GM18519 (cell line): ENCODE measurements at regions not wholly inside any gene's neighbourhood (a gene's known extent, or its start where the extent isn't known, plus 50 kb on each side); places are given as distances from the start of the nearest gene placed in this dataset.
A peak's percentile ranks its signal among the peaks of the same experiment; 100 is the strongest.
"Not testable (repeated sequence)": the region's sequence is repeated elsewhere in the genome, so short reads cannot be mapped to it uniquely, and the experiment has no call there.

ENCODE experiments used
- ATAC-seq: cut with Tn5 transposase; IDR thresholded peaks from one replicate; pipeline ENCODE4 v1.9.1; 2021; ENCODE audit warnings: mild to moderate bottlenecking, moderate library complexity; ENCODE audit not compliant: unreplicated experiment, low FRiP score

- ATAC-seq: no peak
These were observed 514.7 kb downstream of the PCDH7 start for GRCh38 chr4:31234901-31235300.

GRCh38 chr4:31236020-31236638, 516.0 kb downstream of the PCDH7 start:
- no peak for ATAC-seq

- ATAC-seq: no peak
These were observed 516.5 kb downstream of the PCDH7 start for GRCh38 chr4:31236639-31237173.

GRCh38 chr4:31237233-31237632, 517.1 kb downstream of the PCDH7 start:
- ATAC-seq: no peak

GRCh38 chr4:31239886-31240285, 519.7 kb downstream of the PCDH7 start:
- ATAC-seq: no peak

- no peak for ATAC-seq
These were observed 521.4 kb downstream of the PCDH7 start for GRCh38 chr4:31241504-31242106.

- no peak for ATAC-seq
These were observed 526.7 kb downstream of the PCDH7 start for GRCh38 chr4:31246856-31247255.

GRCh38 chr4:31259119-31259518, 539.0 kb downstream of the PCDH7 start:
- ATAC-seq: no peak

- no peak for ATAC-seq
These were observed 541.5 kb downstream of the PCDH7 start for GRCh38 chr4:31261632-31262031.

GRCh38 chr4:31266094-31266493, 545.9 kb downstream of the PCDH7 start:
- ATAC-seq: not testable (repeated sequence)

GRCh38 chr4:31272331-31273061, 552.3 kb downstream of the PCDH7 start:
- ATAC-seq: no peak

- no peak for ATAC-seq
These were observed 555.7 kb downstream of the PCDH7 start for GRCh38 chr4:31275906-31276305.

GRCh38 chr4:31283679-31284078, 563.5 kb downstream of the PCDH7 start:
- ATAC-seq: no peak

- ATAC-seq: peak; percentile 47
These were observed 570.7 kb downstream of the PCDH7 start for GRCh38 chr4:31290836-31291235.

- peak; percentile 96 for ATAC-seq
These were observed 571.1 kb downstream of the PCDH7 start for GRCh38 chr4:31291238-31291637.

GRCh38 chr4:31294655-31295480, 574.7 kb downstream of the PCDH7 start:
- ATAC-seq: no peak

- ATAC-seq: no peak
These were observed 578.6 kb downstream of the PCDH7 start for GRCh38 chr4:31298737-31299136.

- no peak for ATAC-seq
These were observed 586.9 kb downstream of the PCDH7 start for GRCh38 chr4:31307029-31307428.

- no peak for ATAC-seq
These were observed 604.6 kb downstream of the PCDH7 start for GRCh38 chr4:31324814-31325213.

GRCh38 chr4:31325300-31325699, 605.1 kb downstream of the PCDH7 start:
- no peak for ATAC-seq

GRCh38 chr4:31327031-31327430, 606.9 kb downstream of the PCDH7 start:
- ATAC-seq: no peak
